ENCODE measurements at regions not wholly inside any gene's neighbourhood (a gene's known extent, or its start where the extent isn't known, plus 50 kb on each side); places are given as distances from the start of the nearest gene placed in this dataset.

GRCh38 chr22:34886391-34886790, 179.6 kb upstream of the ISX start:
- ChIA-PET CTCF (no interaction called here), POLR2A (ENCODE audit: low non-redundant PET) (no interaction called here)
- BruUV-seq (replicated peaks), result no TSS peak
- TF ChIP-seq EZH2 (IDR thresholded peaks at IDR 0.05; ENCODE audit: borderline replicate concordance, low read depth, low read length, poor library complexity, severe bottlenecking) (no peak), CTCF (conservative IDR thresholded peaks at IDR 0.05; ENCODE audit: low read depth, low read length) (no peak)
- DNase-seq (ENCODE audit: low spot score), result no peak
- intact Hi-C loops (cut with micrococcal nuclease; ENCODE audit: unreplicated experiment), result no loop called here
- Histone ChIP-seq H3K27ac (ENCODE audit: low read depth, low read length, poor library complexity, severe bottlenecking) (no peak overlapping the region), H3K4me1 (ENCODE audit: insufficient read depth, low read length, poor library complexity, severe bottlenecking) (no peaks in the 10 kb centered on the region), H3K4me3 (ENCODE audit: low read depth, low read length, poor library complexity, severe bottlenecking) (no peak overlapping the region), H3K27me3 (replicated peaks; ENCODE audit: insufficient read depth, low read depth, low read length, poor library complexity) (no peaks in the 10 kb centered on the region), H3K9me3 (ENCODE audit: low read depth, low read length, poor library complexity, severe bottlenecking) (no peaks in the 10 kb centered on the region), H3K36me3 (ENCODE audit: insufficient read depth, low read length, poor library complexity, severe bottlenecking) (no peaks in the 10 kb centered on the region)

- POLR2A ChIA-PET (ENCODE audit: low non-redundant PET), result no interaction called here
Observed at GRCh38 chr22:34886812-34887211, 179.1 kb upstream of the ISX start.

GRCh38 chr22:34897126-34897525, 168.8 kb upstream of the ISX start:
- no peak overlapping the region for H3K27ac ChIP-seq (ENCODE audit: low read depth, low read length, poor library complexity, severe bottlenecking)
- no peak for TF ChIP-seq CTCF (conservative IDR thresholded peaks at IDR 0.05; ENCODE audit: low read depth, low read length)
- TF ChIP-seq EZH2 (IDR thresholded peaks at IDR 0.05; ENCODE audit: borderline replicate concordance, low read depth, low read length, poor library complexity, severe bottlenecking), result no peak
- DNase-seq (ENCODE audit: low spot score), result no peak

More at GRCh38 chr22:34886812-34887211, 179.1 kb upstream of the ISX start:
- BruUV-seq (replicated peaks), result no TSS peak
- no peaks in the 10 kb centered on the region for H3K27me3 ChIP-seq (replicated peaks; ENCODE audit: insufficient read depth, low read depth, low read length, poor library complexity)
- intact Hi-C loops (cut with micrococcal nuclease; ENCODE audit: unreplicated experiment), result no loop called here
- CTCF ChIA-PET, result no interaction called here
- H3K4me3 ChIP-seq (ENCODE audit: low read depth, low read length, poor library complexity, severe bottlenecking), result no peak overlapping the region
- no peaks in the 10 kb centered on the region for H3K9me3 ChIP-seq (ENCODE audit: low read depth, low read length, poor library complexity, severe bottlenecking)
- no peak for DNase-seq (ENCODE audit: low spot score)
- no peaks in the 10 kb centered on the region for H3K36me3 ChIP-seq (ENCODE audit: insufficient read depth, low read length, poor library complexity, severe bottlenecking)
- H3K27ac ChIP-seq (ENCODE audit: low read depth, low read length, poor library complexity, severe bottlenecking), result no peak overlapping the region
- H3K4me1 ChIP-seq (ENCODE audit: insufficient read depth, low read length, poor library complexity, severe bottlenecking), result no peaks in the 10 kb centered on the region
- TF ChIP-seq CTCF (conservative IDR thresholded peaks at IDR 0.05; ENCODE audit: low read depth, low read length), result no peak
- TF ChIP-seq EZH2 (IDR thresholded peaks at IDR 0.05; ENCODE audit: borderline replicate concordance, low read depth, low read length, poor library complexity, severe bottlenecking), result no peak

More at GRCh38 chr22:34897126-34897525, 168.8 kb upstream of the ISX start:
- Histone ChIP-seq H3K36me3 (ENCODE audit: insufficient read depth, low read length, poor library complexity, severe bottlenecking) (no peaks in the 10 kb centered on the region), H3K27me3 (replicated peaks; ENCODE audit: insufficient read depth, low read depth, low read length, poor library complexity) (no peaks in the 10 kb centered on the region), H3K9me3 (ENCODE audit: low read depth, low read length, poor library complexity, severe bottlenecking) (no peaks in the 10 kb centered on the region), H3K4me3 (ENCODE audit: low read depth, low read length, poor library complexity, severe bottlenecking) (no peak overlapping the region), H3K4me1 (ENCODE audit: insufficient read depth, low read length, poor library complexity, severe bottlenecking) (no peaks in the 10 kb centered on the region)
- no TSS peak for BruUV-seq (replicated peaks)
- CTCF ChIA-PET, result no interaction called here
- intact Hi-C loops (cut with micrococcal nuclease; ENCODE audit: unreplicated experiment), result no loop called here
- POLR2A ChIA-PET (ENCODE audit: low non-redundant PET), result no interaction called here

All from A673 (cell line).